ENCODE measurements at regions not wholly inside any gene's neighbourhood (a gene's known extent, or its start where the extent isn't known, plus 50 kb on each side); places are given as distances from the start of the nearest gene placed in this dataset.
A peak's percentile ranks its signal among the peaks of the same experiment; 100 is the strongest.
"Not testable (repeated sequence)": the region's sequence is repeated elsewhere in the genome, so short reads cannot be mapped to it uniquely, and the experiment has no call there.

GRCh38 chr5:100364757-100365478 lies 170.3 kb upstream of the FAM174A start:
- DNase-seq = peak; percentile 12

GRCh38 chr5:100364343-100364742 lies 170.8 kb upstream of the FAM174A start:
- not testable (repeated sequence) for DNase-seq

GRCh38 chr5:100359998-100360397 lies 175.2 kb upstream of the FAM174A start:
- DNase-seq = not testable (repeated sequence)

GRCh38 chr5:100346269-100346668 lies 188.9 kb upstream of the FAM174A start:
- DNase-seq = not testable (repeated sequence)

- DNase-seq = not testable (repeated sequence)
Measured at GRCh38 chr5:100341485-100341884, 193.7 kb upstream of the FAM174A start.

- DNase-seq = no peak
Measured at GRCh38 chr5:100322483-100322882, 212.7 kb upstream of the FAM174A start.

GRCh38 chr5:100319885-100320284 lies 215.3 kb upstream of the FAM174A start:
- DNase-seq = no peak

GRCh38 chr5:100313657-100314056 lies 221.5 kb upstream of the FAM174A start:
- no peak for DNase-seq

GRCh38 chr5:100311806-100312205 lies 223.4 kb upstream of the FAM174A start:
- no peak for DNase-seq

GRCh38 chr5:100306000-100306399 lies 229.2 kb upstream of the FAM174A start:
- no peak for DNase-seq

GRCh38 chr5:100303216-100303615 lies 232.0 kb upstream of the FAM174A start:
- no peak for DNase-seq

GRCh38 chr5:100299261-100299660 lies 235.9 kb upstream of the FAM174A start:
- DNase-seq = no peak

- no peak for DNase-seq
Measured at GRCh38 chr5:100276071-100276470, 259.1 kb upstream of the FAM174A start.

- DNase-seq = no peak
Measured at GRCh38 chr5:100275631-100276030, 259.5 kb upstream of the FAM174A start.

- no peak for DNase-seq
Measured at GRCh38 chr5:100273846-100274580, 261.2 kb upstream of the FAM174A start.

GRCh38 chr5:100270023-100270771 lies 265.0 kb upstream of the FAM174A start:
- DNase-seq = no peak

GRCh38 chr5:100260968-100261367 lies 274.2 kb upstream of the FAM174A start:
- DNase-seq = no peak

- no peak for DNase-seq
Measured at GRCh38 chr5:100252944-100253343, 282.2 kb upstream of the FAM174A start.

GRCh38 chr5:100252037-100252436 lies 283.1 kb upstream of the FAM174A start:
- DNase-seq = no peak

GRCh38 chr5:100249884-100250269 lies 285.3 kb upstream of the FAM174A start:
- no peak for DNase-seq

- DNase-seq = no peak
Measured at GRCh38 chr5:100249211-100249883, 285.8 kb upstream of the FAM174A start.

GRCh38 chr5:100232736-100233135 lies 302.4 kb upstream of the FAM174A start:
- DNase-seq = peak; percentile 25

GRCh38 chr5:100188778-100189177 lies 346.4 kb upstream of the FAM174A start:
- DNase-seq = peak; percentile 34

Data from NCI-H146 (cell line).